Colonic mucosa (tissue), 4 donors: ENCODE measurements at regions not wholly inside any gene's neighbourhood (a gene's known extent, or its start where the extent isn't known, plus 50 kb on each side); places are given as distances from the start of the nearest gene placed in this dataset.

Experiments used
- DNase-seq: peaks from one replicate; pipeline ENCODE4 v3.0.0-alpha.2; 2020
- H3K27ac ChIP-seq: fragments of 200-600 bp; one replicate; pipeline ENCODE4 v1.8.0; 2021
- H3K27me3 ChIP-seq: fragments of 200-600 bp; one replicate; pipeline ENCODE4 v1.8.0; 2021
- H3K36me3 ChIP-seq: fragments of 200-600 bp; one replicate; pipeline ENCODE4 v1.8.0; 2021
- H3K4me1 ChIP-seq: fragments of 200-600 bp; one replicate; pipeline ENCODE4 v1.8.0; 2021; ENCODE audit warnings: mild to moderate bottlenecking
- H3K4me3 ChIP-seq: fragments of 200-600 bp; one replicate; pipeline ENCODE4 v1.8.0; 2021
- H3K9ac ChIP-seq, 2 donors: one replicate each; pipeline ENCODE4 v1.7.0; 2013; ENCODE audit warnings: control low read depth in 2 of 2, low read depth in 2 of 2, low read length in 2 of 2
- H3K9me3 ChIP-seq: fragments of 200-600 bp; one replicate; pipeline ENCODE4 v1.8.0; 2021
- intact Hi-C: fragments of 100-400 bp; cut with DNase I; formaldehyde crosslinking; loops from one replicate; pipeline ENCODE4 v1.14.1; 2022
- TF ChIP-seq, protein P1 (sequence below): fragments of 200-600 bp; IDR thresholded peaks from one replicate; pipeline ENCODE4 v1.8.0; 2022; ENCODE audit warnings: antibody characterized with exemption, mild to moderate bottlenecking
- donor health status: healthy.
- donor health status: DM: no; HTN: no; CAD: no.
- donor health status: DM: no; HTN: no; CAD: no.

DNA sequence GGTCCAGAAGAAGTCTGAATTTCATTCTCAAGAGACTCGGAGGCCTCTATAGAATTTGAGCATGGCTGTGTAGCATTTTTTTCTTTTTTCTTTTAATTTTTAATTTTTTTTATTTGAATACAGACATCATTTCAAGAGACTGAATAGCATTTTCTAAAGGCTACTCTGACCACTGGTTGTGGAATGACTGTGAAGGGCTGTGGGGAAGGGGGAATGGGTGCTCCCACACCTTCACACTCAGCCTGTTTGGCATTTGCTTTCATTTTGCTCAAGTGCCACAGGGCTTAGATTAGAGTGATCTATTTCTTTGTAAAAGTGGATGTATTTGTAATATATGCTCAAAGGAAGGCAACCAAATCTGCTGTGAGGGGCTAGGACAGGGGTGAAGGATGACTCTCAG lies 142.0 kb upstream of the SPOPL start:
- TF ChIP-seq, protein P1, sequence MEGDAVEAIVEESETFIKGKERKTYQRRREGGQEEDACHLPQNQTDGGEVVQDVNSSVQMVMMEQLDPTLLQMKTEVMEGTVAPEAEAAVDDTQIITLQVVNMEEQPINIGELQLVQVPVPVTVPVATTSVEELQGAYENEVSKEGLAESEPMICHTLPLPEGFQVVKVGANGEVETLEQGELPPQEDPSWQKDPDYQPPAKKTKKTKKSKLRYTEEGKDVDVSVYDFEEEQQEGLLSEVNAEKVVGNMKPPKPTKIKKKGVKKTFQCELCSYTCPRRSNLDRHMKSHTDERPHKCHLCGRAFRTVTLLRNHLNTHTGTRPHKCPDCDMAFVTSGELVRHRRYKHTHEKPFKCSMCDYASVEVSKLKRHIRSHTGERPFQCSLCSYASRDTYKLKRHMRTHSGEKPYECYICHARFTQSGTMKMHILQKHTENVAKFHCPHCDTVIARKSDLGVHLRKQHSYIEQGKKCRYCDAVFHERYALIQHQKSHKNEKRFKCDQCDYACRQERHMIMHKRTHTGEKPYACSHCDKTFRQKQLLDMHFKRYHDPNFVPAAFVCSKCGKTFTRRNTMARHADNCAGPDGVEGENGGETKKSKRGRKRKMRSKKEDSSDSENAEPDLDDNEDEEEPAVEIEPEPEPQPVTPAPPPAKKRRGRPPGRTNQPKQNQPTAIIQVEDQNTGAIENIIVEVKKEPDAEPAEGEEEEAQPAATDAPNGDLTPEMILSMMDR: no peak

DNA sequence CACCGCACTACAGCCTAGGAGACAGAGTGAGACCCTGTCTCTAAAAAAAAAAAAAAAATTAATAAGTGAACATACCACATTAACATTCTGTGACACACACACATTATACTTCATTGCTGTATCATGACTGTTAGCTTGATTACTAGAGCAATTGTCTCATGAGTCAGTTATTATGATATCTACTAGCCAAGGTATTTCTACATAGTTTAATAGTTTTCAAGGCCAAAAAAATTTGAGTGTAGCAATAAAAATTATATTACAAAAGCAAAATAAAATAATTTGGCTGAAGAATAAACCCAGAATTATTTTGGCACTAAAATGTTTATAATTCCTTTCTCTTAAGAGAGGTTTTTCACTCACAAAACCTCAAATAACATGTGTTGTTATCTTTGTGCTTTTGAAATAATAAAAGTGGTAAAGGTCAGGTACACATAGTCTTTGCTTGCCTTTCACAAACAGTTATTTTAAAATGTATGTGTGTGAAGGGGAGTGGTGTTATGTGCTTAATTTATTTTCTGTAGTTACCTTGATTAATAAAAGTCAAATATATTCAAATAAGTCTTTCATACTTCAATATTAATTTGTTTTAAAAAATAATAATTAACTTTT lies 136.9 kb upstream of the SPOPL start:
- no peak overlapping the region for H3K4me3 ChIP-seq
- H3K27me3 ChIP-seq: no peaks in the 10 kb centered on the region
- intact Hi-C loops: no loop called here
- H3K4me1 ChIP-seq: no peaks in the 10 kb centered on the region
- H3K9me3 ChIP-seq: no peaks in the 10 kb centered on the region
- DNase-seq: no peak
- no peak overlapping the region for H3K9ac ChIP-seq
- TF ChIP-seq, protein P1: no peak
- no peaks in the 10 kb centered on the region for H3K36me3 ChIP-seq
- no peak overlapping the region for H3K27ac ChIP-seq

More for the DNA sequence above, 142.0 kb upstream of the SPOPL start:
- Histone ChIP-seq H3K4me3 (no peak overlapping the region), H3K4me1 (no peaks in the 10 kb centered on the region), H3K9me3 (no peaks in the 10 kb centered on the region), H3K9ac (no peak overlapping the region), H3K36me3 (no peaks in the 10 kb centered on the region), H3K27me3 (no peaks in the 10 kb centered on the region), H3K27ac (no peak overlapping the region)
- no peak for DNase-seq
- intact Hi-C loops: no loop called here

DNA sequence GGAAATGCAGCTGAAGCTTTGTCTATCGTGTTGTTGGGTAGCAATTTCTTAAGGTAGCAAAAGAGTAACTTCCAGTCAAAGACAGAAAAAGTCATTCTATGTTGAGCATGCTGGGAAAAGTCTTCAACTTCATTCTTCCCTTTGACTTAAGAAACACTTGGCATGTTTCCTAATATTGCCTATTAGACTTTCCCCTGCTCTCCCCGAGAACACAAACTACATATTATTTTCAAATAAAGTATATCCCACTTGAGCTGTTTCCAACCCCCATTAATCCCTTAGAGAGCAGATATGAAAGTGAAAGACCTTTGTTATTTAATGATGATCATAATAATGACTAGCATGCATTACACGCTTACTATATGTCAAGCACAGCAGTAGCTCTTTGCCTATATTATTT lies 136.0 kb upstream of the SPOPL start:
- Histone ChIP-seq H3K27me3 (no peaks in the 10 kb centered on the region), H3K4me3 (no peak overlapping the region), H3K27ac (no peak overlapping the region), H3K4me1 (no peaks in the 10 kb centered on the region), H3K9me3 (no peaks in the 10 kb centered on the region), H3K9ac (no peak overlapping the region), H3K36me3 (no peaks in the 10 kb centered on the region)
- intact Hi-C loops: no loop called here
- no peak for DNase-seq
- TF ChIP-seq, protein P1: no peak

DNA sequence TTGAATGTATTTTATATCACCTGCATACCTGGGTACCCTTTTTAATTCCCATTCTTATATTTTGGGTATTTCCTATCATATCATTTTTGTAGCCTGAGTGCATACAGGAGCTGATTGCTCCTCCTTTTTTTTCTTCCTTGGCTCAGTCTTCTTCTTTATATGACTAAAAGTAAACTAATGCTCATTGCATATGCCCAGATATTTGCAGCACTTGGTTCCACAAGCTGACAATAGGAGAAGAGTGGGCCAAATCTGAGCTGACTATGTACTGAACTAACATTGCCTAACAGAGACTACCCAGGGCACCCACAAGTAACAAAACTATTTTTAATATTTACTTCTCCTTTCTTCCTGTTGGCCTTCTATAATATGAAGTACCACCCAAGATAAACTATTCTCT lies 131.7 kb upstream of the SPOPL start:
- Histone ChIP-seq H3K4me3 (no peak overlapping the region), H3K36me3 (no peaks in the 10 kb centered on the region), H3K9me3 (no peaks in the 10 kb centered on the region), H3K27me3 (no peaks in the 10 kb centered on the region), H3K9ac (no peak overlapping the region), H3K4me1 (no peaks in the 10 kb centered on the region), H3K27ac (no peak overlapping the region)
- TF ChIP-seq, protein P1: no peak
- no peak for DNase-seq
- intact Hi-C loops: loop anchor here (10.0 kb wide), 1 partner anchor 455 kb away; no protein-coding TSS in a partner anchor

DNA sequence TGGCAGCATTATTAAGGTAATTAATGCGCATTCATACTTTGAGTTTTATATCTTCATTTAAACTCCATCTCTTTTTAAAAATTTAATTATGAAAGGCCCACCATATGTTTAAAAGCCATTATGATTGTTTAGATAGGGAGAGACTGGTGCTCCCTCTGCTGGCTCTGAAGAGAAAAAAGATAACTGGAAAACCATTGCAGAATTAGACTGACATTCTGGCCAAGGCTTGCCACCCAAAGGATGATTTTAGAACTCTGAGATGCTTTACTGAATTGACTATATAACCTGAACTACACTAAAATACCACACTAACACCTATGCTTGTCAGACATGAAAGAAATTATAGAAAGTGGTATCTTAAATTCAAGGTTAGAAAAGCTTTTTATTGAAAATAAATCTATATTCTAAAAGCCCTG lies 127.6 kb upstream of the SPOPL start:
- Histone ChIP-seq H3K4me1 (no peaks in the 10 kb centered on the region), H3K4me3 (no peak overlapping the region), H3K9me3 (no peaks in the 10 kb centered on the region), H3K9ac (no peak overlapping the region), H3K27ac (no peak overlapping the region), H3K27me3 (no peaks in the 10 kb centered on the region), H3K36me3 (no peaks in the 10 kb centered on the region)
- TF ChIP-seq, protein P1: peak; percentile 42
- intact Hi-C loops: loop anchor here (10.0 kb wide), 1 partner anchor 459 kb away; no protein-coding TSS in a partner anchor
- no peak for DNase-seq
